ENCODE measurements at regions not wholly inside any gene's neighbourhood (a gene's known extent, or its start where the extent isn't known, plus 50 kb on each side); places are given as distances from the start of the nearest gene placed in this dataset.

GRCh38 chr2:19140463-19141208 lies 217.8 kb downstream of the OSR1 start:
- TF ChIP-seq CTCF (IDR thresholded peaks at IDR 0.05; ENCODE audit: low read depth, low read length) (no peak), EZH2phosphoT487 (IDR thresholded peaks at IDR 0.05; ENCODE audit: low read depth) (no peak)
